ENCODE measurements at regions not wholly inside any gene's neighbourhood (a gene's known extent, or its start where the extent isn't known, plus 50 kb on each side); places are given as distances from the start of the nearest gene placed in this dataset.

DNA sequence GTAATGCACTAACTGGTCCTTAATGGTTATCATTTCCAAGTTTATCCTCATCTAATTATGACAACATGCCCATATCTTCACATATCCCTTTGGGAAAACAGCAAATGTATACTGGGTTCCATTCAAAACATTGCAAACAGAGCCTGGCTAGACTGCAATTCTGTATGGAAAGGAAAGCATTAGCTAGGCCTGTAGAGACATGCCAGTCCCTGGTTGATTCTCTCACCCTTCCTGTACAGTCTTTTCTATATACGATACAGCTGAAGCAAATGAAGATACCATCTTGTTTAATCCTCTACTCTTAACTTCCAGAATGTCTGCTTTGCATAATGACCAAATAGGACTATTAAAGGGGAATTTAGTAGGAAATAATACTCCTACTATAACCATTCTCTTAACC lies 294.4 kb upstream of the MC4R start:
- FAIRE-seq = no peak
- ChIA-PET POLR2A (no interaction called here), CTCF (ENCODE audit: low intra/inter-chr PET ratio) (no interaction called here)
- Histone ChIP-seq H3K9me1 (ENCODE audit: control insufficient read depth, insufficient read depth, low read length) (no peaks in the 10 kb centered on the region), H3K9ac (ENCODE audit: insufficient read depth in 1 of 2, low read depth in 2 of 2, low read length in 2 of 2) (no peak overlapping the region), H4K20me1 (replicated peaks; ENCODE audit: control insufficient read depth, insufficient read depth, low read length) (no peaks in the 10 kb centered on the region), H2AFZ (ENCODE audit: low read depth, low read length) (no peak overlapping the region), H3K4me1 (replicated peaks in 1 of 2; ENCODE audit: control insufficient read depth in 2 of 2, insufficient read depth in 2 of 2, low read length in 2 of 2) (no peaks in the 10 kb centered on the region), H3K4me3 (no peak overlapping the region), H3K4me2 (ENCODE audit: insufficient read depth, low read length) (no peak overlapping the region), H3K36me3 (ENCODE audit: control insufficient read depth, insufficient read depth, low read length) (no peaks in the 10 kb centered on the region), H3K79me2 (ENCODE audit: control insufficient read depth, insufficient read depth, low read length) (no peaks in the 10 kb centered on the region), H3K9me3 (replicated peaks; ENCODE audit: control insufficient read depth, insufficient read depth, low read depth, low read length) (no peaks in the 10 kb centered on the region), H3K27ac (ENCODE audit: extremely low read depth, low read depth, low read length) (no peak overlapping the region), H3K27me3 (ENCODE audit: control insufficient read depth in 2 of 2, insufficient read depth in 2 of 2, low read length in 2 of 2) (no peaks in the 10 kb centered on the region)
- BruUV-seq (replicated peaks) = no TSS peak
- intact Hi-C loops (cut with micrococcal nuclease) = no loop called here
- 0% methylated on average over 1 of the region's 1 CpG for WGBS (ENCODE audit: insufficient coverage, low coverage, missing lambda C conversion rate)
- no peak for TF ChIP-seq BRF1 (IDR thresholded peaks at IDR 0.05; ENCODE audit: borderline replicate concordance, extremely low read depth, insufficient read length)
- TF ChIP-seq ZNF324 (CRISPR knock-in tag; IDR thresholded peaks at IDR 0.05) = no peak
- TF ChIP-seq RAD51 (IDR thresholded peaks at IDR 0.05; ENCODE audit: borderline replicate concordance, low read depth) = no peak
- TF ChIP-seq RBM14 (IDR thresholded peaks at IDR 0.05; ENCODE audit: borderline replicate concordance, insufficient read depth, low read depth, low read length) = no peak
- no peak for TF ChIP-seq CBFB (CRISPR knock-in tag; IDR thresholded peaks at IDR 0.05)
- TF ChIP-seq TEAD2 (tag; IDR thresholded peaks at IDR 0.05) = no peak
- TF ChIP-seq SRF (CRISPR knock-in tag; IDR thresholded peaks at IDR 0.05) = no peak
- no peak for TF ChIP-seq SIRT6 (IDR thresholded peaks at IDR 0.05; ENCODE audit: low read depth, low read length)
- TF ChIP-seq, protein P1, sequence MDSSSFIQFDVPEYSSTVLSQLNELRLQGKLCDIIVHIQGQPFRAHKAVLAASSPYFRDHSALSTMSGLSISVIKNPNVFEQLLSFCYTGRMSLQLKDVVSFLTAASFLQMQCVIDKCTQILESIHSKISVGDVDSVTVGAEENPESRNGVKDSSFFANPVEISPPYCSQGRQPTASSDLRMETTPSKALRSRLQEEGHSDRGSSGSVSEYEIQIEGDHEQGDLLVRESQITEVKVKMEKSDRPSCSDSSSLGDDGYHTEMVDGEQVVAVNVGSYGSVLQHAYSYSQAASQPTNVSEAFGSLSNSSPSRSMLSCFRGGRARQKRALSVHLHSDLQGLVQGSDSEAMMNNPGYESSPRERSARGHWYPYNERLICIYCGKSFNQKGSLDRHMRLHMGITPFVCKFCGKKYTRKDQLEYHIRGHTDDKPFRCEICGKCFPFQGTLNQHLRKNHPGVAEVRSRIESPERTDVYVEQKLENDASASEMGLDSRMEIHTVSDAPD (CRISPR knock-in tag; IDR thresholded peaks at IDR 0.05) = no peak
- no peak for TF ChIP-seq ZEB2 (IDR thresholded peaks at IDR 0.05)
- TF ChIP-seq ZNF830 (CRISPR knock-in tag; IDR thresholded peaks at IDR 0.05) = no peak
- no peak for TF ChIP-seq HLTF (IDR thresholded peaks at IDR 0.05)
- no peak for TF ChIP-seq KLF13 (tag; IDR thresholded peaks at IDR 0.05; ENCODE audit: borderline replicate concordance, low read depth)
- TF ChIP-seq DACH1 (IDR thresholded peaks at IDR 0.05; ENCODE audit: partially characterized antibody) = no peak
- TF ChIP-seq, protein P2, sequence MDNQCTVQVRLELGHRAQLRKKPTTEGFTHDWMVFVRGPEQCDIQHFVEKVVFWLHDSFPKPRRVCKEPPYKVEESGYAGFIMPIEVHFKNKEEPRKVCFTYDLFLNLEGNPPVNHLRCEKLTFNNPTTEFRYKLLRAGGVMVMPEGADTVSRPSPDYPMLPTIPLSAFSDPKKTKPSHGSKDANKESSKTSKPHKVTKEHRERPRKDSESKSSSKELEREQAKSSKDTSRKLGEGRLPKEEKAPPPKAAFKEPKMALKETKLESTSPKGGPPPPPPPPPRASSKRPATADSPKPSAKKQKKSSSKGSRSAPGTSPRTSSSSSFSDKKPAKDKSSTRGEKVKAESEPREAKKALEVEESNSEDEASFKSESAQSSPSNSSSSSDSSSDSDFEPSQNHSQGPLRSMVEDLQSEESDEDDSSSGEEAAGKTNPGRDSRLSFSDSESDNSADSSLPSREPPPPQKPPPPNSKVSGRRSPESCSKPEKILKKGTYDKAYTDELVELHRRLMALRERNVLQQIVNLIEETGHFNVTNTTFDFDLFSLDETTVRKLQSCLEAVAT (IDR thresholded peaks at IDR 0.05) = no peak
- TF ChIP-seq ZBTB7A (IDR thresholded peaks at IDR 0.05; ENCODE audit: borderline replicate concordance, control insufficient read depth, low read depth, low read length) = no peak
- TF ChIP-seq ETV6 (IDR thresholded peaks at IDR 0.05; ENCODE audit: borderline replicate concordance in 1 of 2, low read depth in 2 of 2, low read length in 1 of 2) = no peak
- TF ChIP-seq ETV6 (CRISPR knock-in tag; IDR thresholded peaks at IDR 0.05; ENCODE audit: borderline replicate concordance) = no peak
- no peak for TF ChIP-seq FOXP1 (CRISPR knock-in tag; IDR thresholded peaks at IDR 0.05)
- TF ChIP-seq HDAC2 (IDR thresholded peaks at IDR 0.05) = no peak
- TF ChIP-seq ARNT (IDR thresholded peaks at IDR 0.05) = no peak
- ATAC-seq = no peak
- in situ Hi-C loops (cut with MboI) = no loop called here
- DNase-seq (ENCODE audit: extremely low read depth in 1 of 4, low spot score in 3 of 4) = no peak
